Duodenal mucosa (tissue), 2 donors: ENCODE measurements at regions not wholly inside any gene's neighbourhood (a gene's known extent, or its start where the extent isn't known, plus 50 kb on each side); places are given as distances from the start of the nearest gene placed in this dataset.

Source experiments
- H3K27ac ChIP-seq: one replicate; pipeline ENCODE4 v1.7.0; 2013; ENCODE audit warnings: low read depth, low read length
- H3K27me3 ChIP-seq, 2 donors: one replicate each; pipeline ENCODE4 v1.7.0; 2013; ENCODE audit warnings: low read length in 2 of 2, control low read depth in 1 of 2; ENCODE audit not compliant: insufficient read depth in 2 of 2, control insufficient read depth in 1 of 2
- H3K36me3 ChIP-seq, 2 donors: one replicate each; pipeline ENCODE4 v1.7.0; 2013; ENCODE audit warnings: low read length in 2 of 2, control low read depth in 1 of 2; ENCODE audit not compliant: insufficient read depth in 2 of 2, control insufficient read depth in 1 of 2
- H3K4me1 ChIP-seq, 2 donors: one replicate each; pipeline ENCODE4 v1.7.0; 2013; ENCODE audit warnings: low read length in 2 of 2, control low read depth in 1 of 2; ENCODE audit not compliant: insufficient read depth in 2 of 2, control insufficient read depth in 1 of 2
- H3K4me3 ChIP-seq, 2 donors: one replicate each; pipeline ENCODE4 v1.7.0; 2013; ENCODE audit warnings: low read length in 2 of 2, low read depth in 1 of 2
- H3K9ac ChIP-seq, 2 donors: one replicate each; pipeline ENCODE4 v1.7.0; 2013; ENCODE audit warnings: low read length in 2 of 2, low read depth in 1 of 2
- H3K9me3 ChIP-seq, 2 donors: one replicate each; pipeline ENCODE4 v1.7.0; 2013; ENCODE audit warnings: low read length in 2 of 2, control low read depth in 1 of 2; ENCODE audit not compliant: control insufficient read depth in 1 of 2

DNA sequence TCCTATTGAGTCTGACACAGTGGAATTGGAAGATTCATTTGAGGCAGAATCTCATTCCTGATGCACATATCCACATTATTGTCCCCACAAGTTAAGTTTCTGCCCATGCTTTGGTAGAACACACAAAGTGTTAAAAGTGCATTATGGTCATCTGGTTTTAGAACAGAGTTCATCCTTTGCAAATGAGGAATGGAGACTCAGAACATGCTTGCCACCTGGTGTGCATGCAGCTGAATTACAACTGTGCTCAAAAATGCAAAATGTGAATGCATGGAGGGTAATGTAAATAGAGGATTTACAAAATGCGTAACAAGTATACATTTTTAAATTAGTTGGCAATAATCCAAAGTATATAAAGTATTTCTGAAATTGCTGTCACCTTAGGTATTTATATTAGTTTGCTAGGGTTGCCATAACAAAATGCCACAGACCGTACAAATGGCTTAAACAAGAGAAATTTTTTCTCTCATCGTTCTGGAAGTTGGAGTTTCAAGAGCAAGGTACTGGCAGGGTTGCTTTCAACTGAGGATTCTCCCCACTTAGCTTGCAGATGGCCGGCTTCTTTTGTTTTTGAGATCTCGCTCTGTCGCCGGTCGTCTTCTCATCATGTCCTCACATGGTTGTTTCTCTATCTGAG is 671.1 kb downstream of the TAF11L14 start:
- no peaks in the 10 kb centered on the region for H3K9me3 ChIP-seq
- no peaks in the 10 kb centered on the region for H3K36me3 ChIP-seq
- no peak overlapping the region for H3K27ac ChIP-seq
- no peaks in the 10 kb centered on the region for H3K4me1 ChIP-seq
- H3K4me3 ChIP-seq, result no peak overlapping the region
- H3K27me3 ChIP-seq, result no peaks in the 10 kb centered on the region
- H3K9ac ChIP-seq, result no peak overlapping the region

- Histone ChIP-seq H3K9ac (no peak overlapping the region), H3K4me3 (no peak overlapping the region), H3K27me3 (no peaks in the 10 kb centered on the region), H3K9me3 (no peaks in the 10 kb centered on the region), H3K27ac (no peak overlapping the region), H3K36me3 (no peaks in the 10 kb centered on the region), H3K4me1 (no peaks in the 10 kb centered on the region)
Observed at GRCh38 chr5:18311266-18311665, 677.0 kb downstream of the TAF11L14 start.

DNA sequence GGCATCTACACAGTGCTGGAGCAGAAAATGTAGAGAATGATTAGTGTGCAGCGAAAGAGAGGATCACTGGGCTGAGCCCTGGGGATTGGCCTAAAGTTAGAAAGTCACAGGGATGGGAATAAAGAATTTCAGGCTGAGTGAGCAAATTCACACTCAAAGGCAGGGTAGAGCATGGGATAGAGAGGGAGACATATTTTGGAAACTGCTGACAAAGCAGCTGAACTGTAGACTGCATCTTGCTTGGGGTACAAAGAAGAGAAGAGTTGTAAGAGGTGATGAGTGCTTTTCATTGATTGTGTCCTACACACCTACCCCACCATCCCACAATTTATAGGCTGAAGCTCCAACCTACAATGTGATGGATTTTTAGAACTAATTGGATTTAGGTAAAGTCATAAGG is 677.8 kb downstream of the TAF11L14 start:
- Histone ChIP-seq H3K9me3 (no peaks in the 10 kb centered on the region), H3K4me3 (no peak overlapping the region), H3K27ac (no peak overlapping the region), H3K27me3 (no peaks in the 10 kb centered on the region), H3K9ac (no peak overlapping the region), H3K4me1 (no peaks in the 10 kb centered on the region), H3K36me3 (no peaks in the 10 kb centered on the region)

DNA sequence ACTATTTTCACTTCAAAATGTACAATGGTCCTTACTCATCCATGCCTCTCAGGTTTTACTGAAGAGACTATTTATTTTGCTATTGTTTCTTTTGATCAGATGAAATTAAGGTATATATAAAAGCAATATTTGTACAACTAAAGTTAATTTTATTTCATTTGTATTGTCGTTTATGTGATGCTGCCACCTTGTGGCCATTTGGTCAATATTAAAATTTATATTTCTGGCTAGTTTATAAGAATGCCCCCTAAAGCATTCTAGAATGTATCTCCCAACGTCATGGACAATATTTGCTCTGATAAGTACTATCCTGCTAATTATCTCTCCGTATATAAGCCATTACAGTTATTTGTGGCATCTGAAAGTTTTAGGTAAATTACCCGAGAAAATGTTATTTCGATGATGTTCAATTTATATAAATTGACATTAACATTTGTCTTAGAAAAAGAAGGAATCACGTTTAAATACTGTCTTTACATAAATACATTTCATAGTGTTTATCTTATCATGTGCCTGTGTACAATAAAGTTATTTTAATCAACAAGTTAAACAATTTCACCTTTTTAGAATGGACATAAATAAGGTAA is 680.0 kb downstream of the TAF11L14 start:
- Histone ChIP-seq H3K9ac (no peak overlapping the region), H3K9me3 (no peaks in the 10 kb centered on the region), H3K4me3 (no peak overlapping the region), H3K27ac (no peak overlapping the region), H3K36me3 (no peaks in the 10 kb centered on the region), H3K27me3 (no peaks in the 10 kb centered on the region), H3K4me1 (no peaks in the 10 kb centered on the region)

- H3K9me3 ChIP-seq, result no peaks in the 10 kb centered on the region
- no peak overlapping the region for H3K4me3 ChIP-seq
- H3K27me3 ChIP-seq, result no peaks in the 10 kb centered on the region
- H3K36me3 ChIP-seq, result no peaks in the 10 kb centered on the region
- H3K9ac ChIP-seq, result no peak overlapping the region
- H3K4me1 ChIP-seq, result no peaks in the 10 kb centered on the region
- no peak overlapping the region for H3K27ac ChIP-seq
Observed at GRCh38 chr5:18321262-18321942, 687.1 kb downstream of the TAF11L14 start.

DNA sequence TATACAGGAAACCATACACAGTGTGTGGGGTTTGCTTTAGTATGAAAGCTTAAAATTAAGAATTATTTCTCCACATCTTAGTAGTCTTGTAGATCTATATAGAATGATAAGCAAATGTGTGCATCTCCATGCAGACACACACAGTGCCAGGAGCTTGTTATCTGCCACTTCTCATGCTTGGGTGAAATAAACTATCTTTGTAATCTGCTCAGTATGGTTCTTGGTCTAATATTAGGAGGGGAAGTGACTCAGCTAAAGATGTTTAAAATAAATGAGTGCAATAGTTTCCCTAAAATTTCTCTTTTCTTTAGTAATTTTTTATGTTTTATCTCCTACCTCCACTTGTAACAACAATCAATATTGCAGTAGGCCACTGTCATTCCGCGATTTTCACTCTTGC is 689.6 kb downstream of the TAF11L14 start:
- no peaks in the 10 kb centered on the region for H3K9me3 ChIP-seq
- H3K9ac ChIP-seq, result no peak overlapping the region
- no peaks in the 10 kb centered on the region for H3K27me3 ChIP-seq
- no peaks in the 10 kb centered on the region for H3K4me1 ChIP-seq
- no peak overlapping the region for H3K4me3 ChIP-seq
- no peak overlapping the region for H3K27ac ChIP-seq
- no peaks in the 10 kb centered on the region for H3K36me3 ChIP-seq

- H3K9ac ChIP-seq, result no peak overlapping the region
- H3K36me3 ChIP-seq, result no peaks in the 10 kb centered on the region
- no peaks in the 10 kb centered on the region for H3K27me3 ChIP-seq
- H3K27ac ChIP-seq, result no peak overlapping the region
- no peak overlapping the region for H3K4me3 ChIP-seq
- no peaks in the 10 kb centered on the region for H3K9me3 ChIP-seq
- H3K4me1 ChIP-seq, result no peaks in the 10 kb centered on the region
Observed at GRCh38 chr5:18325431-18325830, 691.2 kb downstream of the TAF11L14 start.

DNA sequence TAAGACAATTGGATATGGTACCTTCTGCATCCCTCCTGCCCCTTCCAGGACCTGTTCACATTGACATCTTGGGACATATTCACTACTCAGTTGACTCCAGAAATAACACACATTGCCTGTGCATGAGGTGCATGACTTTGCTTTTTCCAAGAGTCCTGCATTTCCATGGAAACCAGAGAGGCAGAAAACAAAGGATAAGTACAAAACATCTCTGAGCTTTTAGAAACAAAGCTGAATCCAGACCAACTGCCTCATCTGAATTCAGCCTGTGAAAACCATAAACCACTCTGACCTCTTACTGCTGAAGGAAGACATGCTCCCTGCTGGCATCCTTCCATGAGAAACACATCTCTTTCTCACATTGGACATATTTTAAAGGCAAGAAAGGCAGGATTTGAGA is 695.1 kb downstream of the TAF11L14 start:
- H3K27ac ChIP-seq, result no peak overlapping the region
- no peak overlapping the region for H3K4me3 ChIP-seq
- H3K36me3 ChIP-seq, result no peaks in the 10 kb centered on the region
- no peaks in the 10 kb centered on the region for H3K27me3 ChIP-seq
- H3K9me3 ChIP-seq, result no peaks in the 10 kb centered on the region
- no peak overlapping the region for H3K9ac ChIP-seq
- H3K4me1 ChIP-seq, result no peaks in the 10 kb centered on the region

GRCh38 chr5:18333841-18334240 is 699.6 kb downstream of the TAF11L14 start:
- Histone ChIP-seq H3K27me3 (no peaks in the 10 kb centered on the region), H3K4me1 (no peaks in the 10 kb centered on the region), H3K27ac (no peak overlapping the region), H3K4me3 (no peak overlapping the region), H3K36me3 (no peaks in the 10 kb centered on the region), H3K9me3 (no peaks in the 10 kb centered on the region), H3K9ac (no peak overlapping the region)

DNA sequence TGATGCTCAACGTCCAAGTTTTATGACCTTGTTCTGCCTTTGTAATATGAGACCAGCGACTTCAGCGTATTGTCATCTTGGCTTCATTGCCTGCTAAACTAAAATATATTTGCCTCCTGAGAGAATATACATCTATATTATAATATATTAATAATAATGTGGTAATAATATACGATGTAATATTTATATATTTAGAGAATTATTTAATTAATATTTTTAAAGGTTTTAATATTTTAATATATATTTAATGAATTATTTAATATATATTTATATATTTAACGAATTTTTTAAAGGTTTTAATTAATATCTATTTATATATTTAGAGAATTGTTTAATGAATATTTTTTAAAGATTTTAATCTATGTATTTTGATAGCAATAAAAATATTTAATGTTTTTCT is 700.7 kb downstream of the TAF11L14 start:
- no peak overlapping the region for H3K27ac ChIP-seq
- H3K27me3 ChIP-seq, result no peaks in the 10 kb centered on the region
- no peaks in the 10 kb centered on the region for H3K4me1 ChIP-seq
- H3K4me3 ChIP-seq, result no peak overlapping the region
- no peaks in the 10 kb centered on the region for H3K36me3 ChIP-seq
- no peaks in the 10 kb centered on the region for H3K9me3 ChIP-seq
- H3K9ac ChIP-seq, result no peak overlapping the region
